Endothelial cell of umbilical vein (primary cell): ENCODE measurements at regions not wholly inside any gene's neighbourhood (a gene's known extent, or its start where the extent isn't known, plus 50 kb on each side); places are given as distances from the start of the nearest gene placed in this dataset.
A peak's percentile ranks its signal among the peaks of the same experiment; 100 is the strongest.

ENCODE experiments used
- BruUV-seq: library from RNA; stranded (reverse); fragments of 400-500 nt; replicated peaks from 2 replicates; lab custom pipeline; 2021; lab: Mats Ljungman, UMichigan
- CTCF ChIA-PET: fragments of 300-600, 350-600 bp; sonication (Branson Sonifier 250); formaldehyde crosslinking; loops from one replicate; lab custom pipeline; 2021; ENCODE audit warnings: antibody characterized with exemption, inconsistent platforms; lab: Charles Lee
- POLR2A ChIA-PET: fragments of 300-600, 350-600 bp; sonication (Branson Sonifier 250); formaldehyde crosslinking; loops from one replicate; lab custom pipeline; 2021; ENCODE audit warnings: antibody characterized with exemption, inconsistent platforms; lab: Charles Lee
- DNase-seq: peaks from one replicate; pipeline ENCODE4 v3.0.0-alpha.2; 2011; ENCODE audit warnings: low read depth, low spot score
- FAIRE-seq: peaks from 2 replicates; lab custom pipeline; 2011; peaks lifted over from hg19 to GRCh38; lab: Jason Lieb, UNC
- H2AFZ ChIP-seq: 2 replicates; pipeline ENCODE4 v1.6.0; 2012; ENCODE audit warnings: low read depth, low read length, control low read depth, inconsistent platforms
- H3K27ac ChIP-seq: 2 replicates; pipeline ENCODE4 v1.5.1; 2011; ENCODE audit warnings: low read depth, mild to moderate bottlenecking, control low read depth, low read length, moderate library complexity; ENCODE audit not compliant: insufficient read depth
- H3K27me3 ChIP-seq, 2 experiments: 2 replicates each; pipeline versions ENCODE4 v1.6.0 to v1.6.1; 2011; ENCODE audit warnings: low read length in 2 of 2, mixed read lengths in 1 of 2; ENCODE audit not compliant: control insufficient read depth in 2 of 2, insufficient read depth in 2 of 2
- H3K36me3 ChIP-seq, 2 experiments: 2 replicates in 1 of 2; 3 replicates in 1 of 2; pipeline ENCODE4 v1.5.1; 2011; ENCODE audit warnings: low read length in 2 of 2, mild to moderate bottlenecking in 1 of 2, moderate library complexity in 1 of 2; ENCODE audit not compliant: control insufficient read depth in 2 of 2, insufficient read depth in 2 of 2; ENCODE audit errors: extremely low read depth in 1 of 2
- H3K4me1 ChIP-seq: 3 replicates; pipeline ENCODE4 v1.5.1; 2011; ENCODE audit warnings: mild to moderate bottlenecking, low read length; ENCODE audit not compliant: control insufficient read depth, insufficient read depth; ENCODE audit errors: extremely low read depth
- H3K4me2 ChIP-seq: 2 replicates; pipeline ENCODE4 v1.6.1; 2011; ENCODE audit warnings: low read length, control low read depth, mixed read lengths; ENCODE audit not compliant: insufficient read depth
- H3K4me3 ChIP-seq, 3 experiments: fragments of 200-600 bp in 1 of 3; sonication (generic), shearing (Covaris generic) in 1 of 3; replicated peaks in 1 of 3; 2 replicates each; pipeline ENCODE4 v1.5.1; 2011 to 2016; ENCODE audit warnings: control low read depth in 3 of 3, low read length in 3 of 3, mild to moderate bottlenecking in 2 of 3, inconsistent platforms in 1 of 3, low read depth in 1 of 3, moderate library complexity in 1 of 3; ENCODE audit not compliant: insufficient read depth in 1 of 3
- H3K79me2 ChIP-seq: 2 replicates; pipeline ENCODE4 v1.6.0; 2012; ENCODE audit warnings: low read length, inconsistent platforms; ENCODE audit not compliant: control insufficient read depth, insufficient read depth
- H3K9ac ChIP-seq: replicated peaks from 2 replicates; pipeline ENCODE3; 2011; ENCODE audit warnings: low read length, control low read depth; ENCODE audit not compliant: insufficient read depth; ENCODE audit errors: extremely low read depth
- H3K9me1 ChIP-seq: replicated peaks from 3 replicates; pipeline ENCODE4 v1.6.0; 2011; ENCODE audit warnings: mild to moderate bottlenecking, low read length; ENCODE audit not compliant: control insufficient read depth, insufficient read depth; ENCODE audit errors: extremely low read depth
- H3K9me3 ChIP-seq: replicated peaks from 2 replicates; pipeline ENCODE4 v1.5.1; 2012; ENCODE audit warnings: low read length, inconsistent platforms; ENCODE audit not compliant: control insufficient read depth, insufficient read depth
- H4K20me1 ChIP-seq: replicated peaks from 2 replicates; pipeline ENCODE3; 2011; ENCODE audit warnings: mild to moderate bottlenecking, low read length; ENCODE audit not compliant: control insufficient read depth, insufficient read depth; ENCODE audit errors: extremely low read depth
- MAX ChIP-seq: IDR thresholded peaks from 2 replicates; pipeline ENCODE4 v1.6.1; 2011; ENCODE audit not compliant: insufficient read depth, insufficient read length
- MYC ChIP-seq: IDR thresholded peaks from one replicate; pipeline ENCODE4 v1.6.1; 2011; ENCODE audit warnings: mild to moderate bottlenecking, low read depth, low read length
- dilution Hi-C: fragments of 300-500 bp; cut with MboI; formaldehyde crosslinking; loops from one replicate; pipeline ENCODE4 v1.15.0; 2019; ENCODE audit warnings: low sequenced_read_pairs; ENCODE audit not compliant: extremely low pct_ligation_motif_present
- intact Hi-C: fragments of 100-400 bp; cut with micrococcal nuclease; formaldehyde crosslinking; loops from one replicate; pipeline ENCODE4 v1.10.0; 2022
- TF ChIP-seq, protein P1 (sequence below), 2 donors: IDR thresholded peaks; 1 replicate in 1 of 2; 2 replicates in 1 of 2; pipeline ENCODE4 v1.5.1; 2011; ENCODE audit warnings: low read length in 2 of 2, mild to moderate bottlenecking in 2 of 2, moderate library complexity in 2 of 2, control low read depth in 1 of 2, inconsistent platforms in 1 of 2, low read depth in 1 of 2; ENCODE audit not compliant: insufficient read depth in 1 of 2; ENCODE audit errors: extremely low read depth in 1 of 2

DNA sequence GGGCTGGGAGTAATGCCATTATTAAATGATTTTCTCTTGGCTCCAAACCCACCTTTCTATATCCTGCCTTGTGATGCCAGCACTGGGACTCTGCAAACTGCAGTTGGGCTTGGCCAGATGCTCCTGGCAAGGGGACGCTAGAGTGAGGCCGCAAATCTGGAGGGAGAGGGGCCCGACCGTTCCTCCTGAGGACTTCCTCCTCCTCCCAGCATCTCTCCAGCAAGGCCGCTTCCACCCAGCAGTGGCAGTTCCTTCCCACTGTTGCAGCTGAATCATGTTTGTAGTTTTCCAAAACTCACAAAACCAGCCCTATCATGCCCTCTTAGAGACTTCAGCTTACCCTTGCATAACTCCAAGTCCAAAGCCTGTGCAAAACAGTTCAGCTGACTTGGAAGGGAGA is 244.4 kb downstream of the FOXA2 start:
- no peaks in the 10 kb centered on the region for H4K20me1 ChIP-seq
- no peak overlapping the region for H3K4me3 ChIP-seq
- H3K9ac ChIP-seq: no peak overlapping the region
- H3K9me3 ChIP-seq: no peaks in the 10 kb centered on the region
- dilution Hi-C loops: loop anchor here (25.0 kb wide), 1 partner anchor 347 kb away; no protein-coding TSS in a partner anchor
- no peak overlapping the region for H3K4me2 ChIP-seq
- intact Hi-C loops: loop anchor here (1.0 to 10.0 kb wide), 5 partner anchors 113 to 1000 kb away; no protein-coding TSS in a partner anchor
- no peaks in the 10 kb centered on the region for H3K79me2 ChIP-seq
- H3K27ac ChIP-seq: no peak overlapping the region
- no peak for DNase-seq
- no peak for TF ChIP-seq MAX
- no peak for TF ChIP-seq MYC
- H3K4me1 ChIP-seq: no peaks in the 10 kb centered on the region
- ChIA-PET POLR2A (no interaction called here), CTCF (interaction anchor here (1.0 to 5.8 kb wide), 13 partner anchors 10 to 1000 kb away, joined by 3 to 136 read pairs (median 5); no protein-coding TSS in a partner anchor)
- H3K36me3 ChIP-seq: no peaks in the 10 kb centered on the region
- no peak for FAIRE-seq
- no TSS peak for BruUV-seq
- H3K27me3 ChIP-seq: peaks cover 5 to 10% of the 10 kb centered on the region in 2 experiments
- no peak overlapping the region for H2AFZ ChIP-seq
- no peaks in the 10 kb centered on the region for H3K9me1 ChIP-seq

- H3K4me1 ChIP-seq: no peaks in the 10 kb centered on the region
- H2AFZ ChIP-seq: no peak overlapping the region
- no peak for TF ChIP-seq MYC
- TF ChIP-seq, protein P1, sequence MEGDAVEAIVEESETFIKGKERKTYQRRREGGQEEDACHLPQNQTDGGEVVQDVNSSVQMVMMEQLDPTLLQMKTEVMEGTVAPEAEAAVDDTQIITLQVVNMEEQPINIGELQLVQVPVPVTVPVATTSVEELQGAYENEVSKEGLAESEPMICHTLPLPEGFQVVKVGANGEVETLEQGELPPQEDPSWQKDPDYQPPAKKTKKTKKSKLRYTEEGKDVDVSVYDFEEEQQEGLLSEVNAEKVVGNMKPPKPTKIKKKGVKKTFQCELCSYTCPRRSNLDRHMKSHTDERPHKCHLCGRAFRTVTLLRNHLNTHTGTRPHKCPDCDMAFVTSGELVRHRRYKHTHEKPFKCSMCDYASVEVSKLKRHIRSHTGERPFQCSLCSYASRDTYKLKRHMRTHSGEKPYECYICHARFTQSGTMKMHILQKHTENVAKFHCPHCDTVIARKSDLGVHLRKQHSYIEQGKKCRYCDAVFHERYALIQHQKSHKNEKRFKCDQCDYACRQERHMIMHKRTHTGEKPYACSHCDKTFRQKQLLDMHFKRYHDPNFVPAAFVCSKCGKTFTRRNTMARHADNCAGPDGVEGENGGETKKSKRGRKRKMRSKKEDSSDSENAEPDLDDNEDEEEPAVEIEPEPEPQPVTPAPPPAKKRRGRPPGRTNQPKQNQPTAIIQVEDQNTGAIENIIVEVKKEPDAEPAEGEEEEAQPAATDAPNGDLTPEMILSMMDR (IDR thresholded peaks at IDR 0.05; ENCODE audit: extremely low read depth in 1 of 2, insufficient read depth in 1 of 2, low read depth in 1 of 2, low read length in 2 of 2): peak; percentile 60 to 61
- CTCF ChIA-PET: interaction anchor here (0.7 to 5.8 kb wide), 19 partner anchors 8 to 1001 kb away, joined by 3 to 136 read pairs (median 4); no protein-coding TSS in a partner anchor
- DNase-seq: peak; percentile 64
- H3K79me2 ChIP-seq: no peaks in the 10 kb centered on the region
- no peaks in the 10 kb centered on the region for H3K36me3 ChIP-seq
- intact Hi-C loops (loop anchor here (1.0 to 10.0 kb wide), 5 partner anchors 114 to 1001 kb away; no protein-coding TSS in a partner anchor), dilution Hi-C loops (loop anchor here (25.0 kb wide), 1 partner anchor 348 kb away; no protein-coding TSS in a partner anchor)
- H3K9ac ChIP-seq: no peak overlapping the region
- peaks cover 5 to 10% of the 10 kb centered on the region in 2 experiments for H3K27me3 ChIP-seq
- H3K4me3 ChIP-seq: no peak overlapping the region
- peak; percentile 74 for FAIRE-seq
- no peak overlapping the region for H3K27ac ChIP-seq
- no peaks in the 10 kb centered on the region for H3K9me3 ChIP-seq
- POLR2A ChIA-PET: no interaction called here
- H3K4me2 ChIP-seq: no peak overlapping the region
- no TSS peak for BruUV-seq
- no peaks in the 10 kb centered on the region for H4K20me1 ChIP-seq
- H3K9me1 ChIP-seq: no peaks in the 10 kb centered on the region
Measured at GRCh38 chr20:22339091-22339881, 245.1 kb downstream of the FOXA2 start.
